H1 (cell line): ENCODE measurements at regions not wholly inside any gene's neighbourhood (a gene's known extent, or its start where the extent isn't known, plus 50 kb on each side); places are given as distances from the start of the nearest gene placed in this dataset.
"Not testable (repeated sequence)": the region's sequence is repeated elsewhere in the genome, so short reads cannot be mapped to it uniquely, and the experiment has no call there.

Experiments
- CREB1 ChIP-seq: IDR thresholded peaks from 2 replicates; pipeline ENCODE4 v1.6.1; 2012; ENCODE audit warnings: inconsistent platforms
- EP300 ChIP-seq, 2 experiments: IDR thresholded peaks; 1 replicate in 1 of 2; 2 replicates in 1 of 2; pipeline ENCODE4 v1.6.1; 2011 to 2012; ENCODE audit warnings: low read depth in 2 of 2, low read length in 2 of 2, mild to moderate bottlenecking in 2 of 2, borderline replicate concordance in 1 of 2, inconsistent platforms in 1 of 2, moderate library complexity in 1 of 2
- JUN ChIP-seq: IDR thresholded peaks from 2 replicates; pipeline ENCODE4 v1.6.1; 2011; ENCODE audit warnings: low read depth, mild to moderate bottlenecking, improper control_type of control experiment, low read length
- KDM4A ChIP-seq: IDR thresholded peaks from one replicate; pipeline ENCODE4 v1.7.1; 2012; ENCODE audit warnings: low read depth, mild to moderate bottlenecking, moderate library complexity, low read length, inconsistent platforms; ENCODE audit not compliant: severe bottlenecking
- SIN3A ChIP-seq, 2 experiments: IDR thresholded peaks in 1 of 2; conservative IDR thresholded peaks in 1 of 2; 2 replicates each; pipeline ENCODE4 v1.6.1; 2011 to 2012; ENCODE audit warnings: low read length in 2 of 2, improper control_type of control experiment in 1 of 2, low read depth in 1 of 2, mild to moderate bottlenecking in 1 of 2
- SP1 ChIP-seq: IDR thresholded peaks from 2 replicates; pipeline ENCODE4 v1.6.1; 2011; ENCODE audit warnings: low read depth, low read length
- TF ChIP-seq, protein P1 (sequence below), 3 experiments: IDR thresholded peaks; 1 replicate in 2 of 3; 2 replicates in 1 of 3; pipeline versions ENCODE4 v1.5.1 to v1.6.1; 2011; ENCODE audit warnings: low read length in 3 of 3, mild to moderate bottlenecking in 3 of 3, inconsistent platforms in 2 of 3, low read depth in 1 of 3, moderate library complexity in 1 of 3; ENCODE audit not compliant: insufficient read depth in 1 of 3; ENCODE audit errors: control extremely low read depth in 1 of 3
- TF ChIP-seq, protein P2 (sequence below): IDR thresholded peaks from 2 replicates; pipeline ENCODE4 v1.6.1; 2012; ENCODE audit warnings: inconsistent platforms

- TF ChIP-seq, protein P1, sequence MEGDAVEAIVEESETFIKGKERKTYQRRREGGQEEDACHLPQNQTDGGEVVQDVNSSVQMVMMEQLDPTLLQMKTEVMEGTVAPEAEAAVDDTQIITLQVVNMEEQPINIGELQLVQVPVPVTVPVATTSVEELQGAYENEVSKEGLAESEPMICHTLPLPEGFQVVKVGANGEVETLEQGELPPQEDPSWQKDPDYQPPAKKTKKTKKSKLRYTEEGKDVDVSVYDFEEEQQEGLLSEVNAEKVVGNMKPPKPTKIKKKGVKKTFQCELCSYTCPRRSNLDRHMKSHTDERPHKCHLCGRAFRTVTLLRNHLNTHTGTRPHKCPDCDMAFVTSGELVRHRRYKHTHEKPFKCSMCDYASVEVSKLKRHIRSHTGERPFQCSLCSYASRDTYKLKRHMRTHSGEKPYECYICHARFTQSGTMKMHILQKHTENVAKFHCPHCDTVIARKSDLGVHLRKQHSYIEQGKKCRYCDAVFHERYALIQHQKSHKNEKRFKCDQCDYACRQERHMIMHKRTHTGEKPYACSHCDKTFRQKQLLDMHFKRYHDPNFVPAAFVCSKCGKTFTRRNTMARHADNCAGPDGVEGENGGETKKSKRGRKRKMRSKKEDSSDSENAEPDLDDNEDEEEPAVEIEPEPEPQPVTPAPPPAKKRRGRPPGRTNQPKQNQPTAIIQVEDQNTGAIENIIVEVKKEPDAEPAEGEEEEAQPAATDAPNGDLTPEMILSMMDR (IDR thresholded peaks at IDR 0.05; ENCODE audit: control extremely low read depth in 1 of 3, insufficient read depth in 1 of 3, low read depth in 1 of 3, low read length in 3 of 3): not testable (repeated sequence)
- not testable (repeated sequence) for TF ChIP-seq JUN; KDM4A; SIN3A (conservative IDR thresholded peaks at IDR 0.05 in 1 of 2, IDR thresholded peaks at IDR 0.05 in 1 of 2; ENCODE audit: low read depth in 1 of 2, low read length in 2 of 2); CREB1; EP300 (IDR thresholded peaks at IDR 0.05; ENCODE audit: borderline replicate concordance in 1 of 2, low read depth in 2 of 2, low read length in 2 of 2)
- 0 out of 2 replicates have a peak, but pooled peaks have one; percentile 38 for TF ChIP-seq SP1
- TF ChIP-seq, protein P2, sequence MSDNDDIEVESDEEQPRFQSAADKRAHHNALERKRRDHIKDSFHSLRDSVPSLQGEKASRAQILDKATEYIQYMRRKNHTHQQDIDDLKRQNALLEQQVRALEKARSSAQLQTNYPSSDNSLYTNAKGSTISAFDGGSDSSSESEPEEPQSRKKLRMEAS: not testable (repeated sequence)
These were observed 140.4 kb downstream of the FHIP1A start for GRCh38 chr4:151549378-151549777.
